SKM-1 (cell line): ENCODE measurements at regions not wholly inside any gene's neighbourhood (a gene's known extent, or its start where the extent isn't known, plus 50 kb on each side); places are given as distances from the start of the nearest gene placed in this dataset.

ENCODE experiments used
- DNase-seq: peaks from one replicate; lab custom pipeline; 2025; ENCODE audit not compliant: unreplicated experiment; lab: John Stamatoyannopoulos, UW

DNA sequence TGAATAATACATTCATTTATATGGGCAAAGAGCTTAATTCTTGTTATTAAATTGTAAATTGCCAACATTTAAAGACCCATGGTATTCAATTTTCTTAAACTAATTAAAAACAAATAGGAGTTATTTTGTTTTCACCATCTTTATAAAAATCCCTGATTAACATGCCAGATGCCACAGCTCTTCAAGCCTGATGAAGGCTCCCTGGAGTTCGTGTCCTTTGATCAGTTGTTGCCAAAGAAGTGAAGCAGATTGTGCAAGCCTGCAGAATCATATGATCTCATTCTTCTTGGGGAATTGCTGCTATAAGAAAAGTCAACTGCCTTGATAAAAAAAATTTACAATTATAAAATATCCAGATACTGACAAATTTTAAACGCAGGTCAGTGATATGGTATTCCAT is 288.3 kb upstream of the PPFIA2 start:
- DNase-seq: no peak

- DNase-seq: no peak
Measured at GRCh38 chr12:82040987-82041743, 282.0 kb upstream of the PPFIA2 start.

GRCh38 chr12:82034769-82035168 is 275.6 kb upstream of the PPFIA2 start:
- no peak for DNase-seq

GRCh38 chr12:82029936-82030335 is 270.8 kb upstream of the PPFIA2 start:
- no peak for DNase-seq

DNA sequence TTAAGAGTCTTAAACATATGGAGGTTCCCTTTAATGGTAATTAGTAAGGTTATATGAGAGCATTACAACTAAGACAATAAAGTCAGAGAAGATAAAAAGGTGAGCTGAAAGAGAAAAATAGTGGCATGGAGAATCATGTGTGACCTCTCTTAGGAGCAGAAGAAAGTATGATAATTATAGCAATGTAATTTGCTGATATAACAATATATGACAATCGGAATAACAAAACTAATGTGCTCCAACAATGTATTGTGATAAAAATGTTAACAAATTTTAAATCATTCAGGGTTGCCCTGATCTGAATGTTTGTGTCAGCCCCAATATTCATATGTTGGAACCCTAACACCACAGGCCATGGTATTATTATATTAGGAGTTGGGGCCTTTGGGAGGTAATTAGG is 269.6 kb upstream of the PPFIA2 start:
- no peak for DNase-seq

GRCh38 chr12:82027612-82028011 is 268.5 kb upstream of the PPFIA2 start:
- DNase-seq: no peak

GRCh38 chr12:82025462-82025861 is 266.3 kb upstream of the PPFIA2 start:
- no peak for DNase-seq

DNA sequence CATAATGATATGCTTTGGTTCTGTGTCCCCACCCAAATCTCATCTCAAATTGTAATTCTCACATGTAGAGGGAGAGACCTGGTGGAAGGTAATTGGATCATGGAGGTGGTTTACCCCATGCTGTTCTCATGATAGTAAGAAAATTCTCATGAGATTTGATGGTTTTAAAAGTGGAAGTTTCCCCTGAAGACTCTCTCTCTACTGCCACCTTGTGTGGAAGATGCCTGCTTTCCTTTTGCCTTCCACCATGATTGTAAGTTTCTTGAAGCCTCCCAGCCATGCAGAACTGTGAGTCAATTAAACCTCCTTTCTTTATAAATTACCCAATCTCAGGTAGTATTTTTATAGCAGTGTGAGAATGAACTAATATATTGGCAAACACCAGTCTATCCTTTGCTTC is 260.4 kb upstream of the PPFIA2 start:
- no peak for DNase-seq

GRCh38 chr12:82015623-82016347 is 256.6 kb upstream of the PPFIA2 start:
- DNase-seq: no peak

- no peak for DNase-seq
Measured at GRCh38 chr12:82012176-82012575, 253.0 kb upstream of the PPFIA2 start.

- no peak for DNase-seq
Measured at GRCh38 chr12:82009524-82009923, 250.4 kb upstream of the PPFIA2 start.

GRCh38 chr12:82008251-82008650 is 249.1 kb upstream of the PPFIA2 start:
- no peak for DNase-seq

DNA sequence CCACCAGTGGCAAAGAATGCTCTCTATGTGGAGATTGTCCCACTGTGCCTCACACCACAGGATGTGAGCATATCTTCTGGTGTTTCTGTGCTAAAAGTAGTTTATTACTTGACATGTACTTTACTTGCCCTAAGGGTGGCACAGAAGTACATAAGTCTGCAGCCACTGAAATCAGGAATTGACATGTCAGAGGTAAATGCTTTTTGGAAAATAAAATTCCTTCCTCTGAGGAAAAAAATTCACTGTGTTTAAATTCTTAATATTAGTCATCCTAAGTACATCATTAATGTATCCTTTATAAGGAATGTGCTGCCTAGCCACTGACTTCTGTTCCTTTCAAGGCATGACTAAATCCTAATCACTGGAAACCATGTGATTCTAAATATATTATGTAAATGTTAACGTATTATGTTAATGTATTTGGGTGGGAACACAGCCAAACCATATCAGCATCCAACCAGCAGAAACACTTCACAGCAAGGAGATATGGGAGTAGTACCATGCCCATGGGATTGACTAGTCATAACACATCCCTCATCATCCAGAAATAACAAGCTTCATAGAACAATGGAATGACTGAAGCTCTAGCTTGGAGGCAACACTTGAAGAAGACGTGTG is 239.7 kb upstream of the PPFIA2 start:
- DNase-seq: no peak

DNA sequence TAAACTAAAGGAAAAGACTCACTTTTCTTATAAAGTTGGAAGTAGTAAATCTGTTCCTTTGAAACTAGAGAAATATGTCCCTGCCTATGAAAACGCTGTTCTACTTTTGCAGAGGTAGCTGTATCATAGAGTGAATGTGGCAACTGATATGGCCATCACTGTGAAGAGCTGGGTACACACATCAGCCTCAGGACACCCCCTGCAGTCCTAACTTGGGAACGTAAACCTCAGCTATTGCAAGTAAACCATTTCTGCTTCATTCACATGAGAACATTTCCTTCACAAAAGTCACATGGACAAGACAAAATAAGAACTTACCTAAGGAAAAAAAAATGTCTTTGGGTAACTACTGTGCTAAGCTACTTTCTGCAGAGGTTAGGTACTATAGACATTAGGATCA is 233.3 kb upstream of the PPFIA2 start:
- no peak for DNase-seq

GRCh38 chr12:81991868-81992267 is 232.7 kb upstream of the PPFIA2 start:
- no peak for DNase-seq

- DNase-seq: no peak
Measured at GRCh38 chr12:81988362-81988761, 229.2 kb upstream of the PPFIA2 start.

GRCh38 chr12:81987371-81987770 is 228.2 kb upstream of the PPFIA2 start:
- no peak for DNase-seq

DNA sequence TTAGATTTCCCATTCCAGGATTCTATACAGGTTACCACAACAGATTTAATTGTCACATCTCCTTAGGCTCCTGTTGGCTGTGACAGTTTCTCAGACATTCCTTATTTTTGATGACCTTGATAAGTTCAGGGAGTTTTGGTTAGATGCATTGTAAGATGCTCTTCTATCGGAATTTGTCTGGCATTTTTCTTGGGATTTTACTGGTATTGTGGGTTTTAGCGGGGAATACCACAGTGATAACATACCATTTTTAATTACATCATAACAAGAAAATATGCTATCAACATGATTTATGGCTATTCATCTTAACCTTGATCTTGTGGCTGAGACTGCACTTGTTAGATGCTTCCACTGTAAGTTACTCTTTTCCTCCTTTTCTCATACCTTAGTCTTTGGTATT is 217.5 kb upstream of the PPFIA2 start:
- no peak for DNase-seq

- DNase-seq: no peak
Measured at GRCh38 chr12:81974762-81975161, 215.6 kb upstream of the PPFIA2 start.

- DNase-seq: no peak
Measured at GRCh38 chr12:81968421-81968820, 209.3 kb upstream of the PPFIA2 start.

DNA sequence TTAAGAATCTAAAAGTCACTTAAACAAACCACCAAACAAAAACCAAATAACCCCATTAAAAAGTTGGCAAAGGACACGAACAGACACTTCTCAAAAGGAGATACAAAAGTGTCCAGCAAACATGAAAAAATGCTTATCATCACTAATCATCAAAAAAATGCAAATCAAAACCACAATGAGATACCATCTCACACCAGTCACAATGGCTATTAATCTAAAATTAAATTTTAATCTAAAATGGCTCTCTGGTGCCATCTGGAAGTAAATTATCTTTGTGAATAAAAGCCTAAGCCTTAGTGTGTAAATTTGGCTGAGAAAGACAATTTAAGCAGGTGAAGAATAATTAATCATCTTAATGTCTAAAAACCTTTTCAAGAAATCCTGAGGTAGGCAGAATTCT is 204.5 kb upstream of the PPFIA2 start:
- no peak for DNase-seq

GRCh38 chr12:81963026-81963425 is 203.9 kb upstream of the PPFIA2 start:
- DNase-seq: no peak
